ENCODE measurements at regions not wholly inside any gene's neighbourhood (a gene's known extent, or its start where the extent isn't known, plus 50 kb on each side); places are given as distances from the start of the nearest gene placed in this dataset.

DNA sequence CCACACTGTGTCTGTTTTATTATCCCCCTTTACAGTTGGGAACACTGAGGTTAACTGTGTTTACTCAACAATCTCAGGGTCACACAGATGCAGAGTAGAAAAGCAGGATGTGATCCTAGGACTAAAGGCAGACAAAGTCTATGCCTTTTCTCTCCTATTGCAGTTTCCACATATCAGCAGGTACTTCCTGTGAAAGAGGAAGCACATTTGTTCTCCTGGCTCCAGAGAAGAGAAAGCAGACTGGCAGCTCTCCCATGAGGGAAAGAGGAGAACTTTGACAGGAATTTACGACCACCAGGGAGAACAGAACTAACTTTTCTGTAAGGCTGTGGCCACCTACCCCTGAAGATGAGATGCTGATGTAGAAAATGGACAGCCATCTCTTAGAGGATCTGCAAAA is 84.2 kb upstream of the TNC start:
- no peaks in the 10 kb centered on the region for H3K36me3 ChIP-seq
- no peak overlapping the region for H3K27ac ChIP-seq
- H3K9me3 ChIP-seq: no peaks in the 10 kb centered on the region
- 60 to 71% methylated on average over 1 of the region's 1 CpG for WGBS, 2 donors (ENCODE audit: low coverage in 1 of 2)
- no peaks in the 10 kb centered on the region for H3K27me3 ChIP-seq
- H3K4me1 ChIP-seq: peaks cover 3 to 9% (median 5%) of the 10 kb centered on the region in 3 donors
- no peak overlapping the region for H3K4me3 ChIP-seq
- no peak for ATAC-seq
- TF ChIP-seq POLR2A (IDR thresholded peaks at IDR 0.05) (no peak), POLR2AphosphoS5 (IDR thresholded peaks at IDR 0.05) (no peak)
- TF ChIP-seq, protein P1, sequence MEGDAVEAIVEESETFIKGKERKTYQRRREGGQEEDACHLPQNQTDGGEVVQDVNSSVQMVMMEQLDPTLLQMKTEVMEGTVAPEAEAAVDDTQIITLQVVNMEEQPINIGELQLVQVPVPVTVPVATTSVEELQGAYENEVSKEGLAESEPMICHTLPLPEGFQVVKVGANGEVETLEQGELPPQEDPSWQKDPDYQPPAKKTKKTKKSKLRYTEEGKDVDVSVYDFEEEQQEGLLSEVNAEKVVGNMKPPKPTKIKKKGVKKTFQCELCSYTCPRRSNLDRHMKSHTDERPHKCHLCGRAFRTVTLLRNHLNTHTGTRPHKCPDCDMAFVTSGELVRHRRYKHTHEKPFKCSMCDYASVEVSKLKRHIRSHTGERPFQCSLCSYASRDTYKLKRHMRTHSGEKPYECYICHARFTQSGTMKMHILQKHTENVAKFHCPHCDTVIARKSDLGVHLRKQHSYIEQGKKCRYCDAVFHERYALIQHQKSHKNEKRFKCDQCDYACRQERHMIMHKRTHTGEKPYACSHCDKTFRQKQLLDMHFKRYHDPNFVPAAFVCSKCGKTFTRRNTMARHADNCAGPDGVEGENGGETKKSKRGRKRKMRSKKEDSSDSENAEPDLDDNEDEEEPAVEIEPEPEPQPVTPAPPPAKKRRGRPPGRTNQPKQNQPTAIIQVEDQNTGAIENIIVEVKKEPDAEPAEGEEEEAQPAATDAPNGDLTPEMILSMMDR (IDR thresholded peaks at IDR 0.05): no peak

DNA sequence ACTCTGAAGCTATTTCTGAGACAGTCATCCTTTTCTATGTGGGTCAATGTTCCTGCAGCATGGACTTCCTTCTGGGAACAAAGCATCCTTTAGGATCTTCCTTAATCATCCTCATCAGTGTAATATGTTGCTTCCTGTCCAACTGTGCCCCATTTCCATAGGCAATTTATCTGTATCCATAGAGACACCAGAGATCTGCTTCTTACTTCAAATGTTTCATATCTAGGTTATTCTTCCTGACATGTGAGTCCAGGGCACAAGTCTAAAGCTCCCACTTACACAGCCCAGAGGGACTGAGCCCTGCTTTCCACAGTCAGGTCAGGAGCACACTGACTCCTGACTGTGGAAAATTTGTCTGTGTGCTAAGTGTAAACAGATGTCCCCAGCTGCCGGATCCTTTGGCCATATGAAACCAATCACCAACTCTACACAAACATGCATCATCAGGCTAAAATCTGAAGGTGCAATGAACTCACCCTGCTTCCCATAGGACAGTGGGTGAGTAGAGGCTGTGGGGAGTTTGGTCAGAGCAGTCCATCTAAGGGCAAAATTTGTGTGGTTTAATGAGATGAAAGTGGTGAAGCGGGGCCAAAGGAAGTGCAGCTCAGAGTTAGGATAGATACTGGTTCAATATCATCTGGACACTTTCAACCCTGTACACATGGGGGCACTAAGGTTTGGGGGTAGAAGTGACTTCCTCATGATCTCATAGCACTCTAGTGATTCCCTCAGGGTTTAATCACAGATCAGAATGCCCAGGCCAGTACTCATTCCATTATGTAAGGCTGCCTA is 85.2 kb upstream of the TNC start:
- peak; percentile 64 for ATAC-seq
- TF ChIP-seq, protein P1 (IDR thresholded peaks at IDR 0.05): no peak
- TF ChIP-seq POLR2AphosphoS5 (IDR thresholded peaks at IDR 0.05) (peak; percentile 40), EP300 (IDR thresholded peaks at IDR 0.05) (no peak)
- WGBS, 2 donors (ENCODE audit: low coverage in 1 of 2): 0 to 80% methylated on average over 1 of the region's 2 CpGs
- no peak overlapping the region for H3K4me3 ChIP-seq
- H3K9me3 ChIP-seq: no peaks in the 10 kb centered on the region
- no peaks in the 10 kb centered on the region for H3K36me3 ChIP-seq
- no peaks in the 10 kb centered on the region for H3K27me3 ChIP-seq
- peaks cover 0 to under 1% (median 0%) of the 10 kb centered on the region in 3 donors for H3K4me1 ChIP-seq
- H3K27ac ChIP-seq: no peak overlapping the region

DNA sequence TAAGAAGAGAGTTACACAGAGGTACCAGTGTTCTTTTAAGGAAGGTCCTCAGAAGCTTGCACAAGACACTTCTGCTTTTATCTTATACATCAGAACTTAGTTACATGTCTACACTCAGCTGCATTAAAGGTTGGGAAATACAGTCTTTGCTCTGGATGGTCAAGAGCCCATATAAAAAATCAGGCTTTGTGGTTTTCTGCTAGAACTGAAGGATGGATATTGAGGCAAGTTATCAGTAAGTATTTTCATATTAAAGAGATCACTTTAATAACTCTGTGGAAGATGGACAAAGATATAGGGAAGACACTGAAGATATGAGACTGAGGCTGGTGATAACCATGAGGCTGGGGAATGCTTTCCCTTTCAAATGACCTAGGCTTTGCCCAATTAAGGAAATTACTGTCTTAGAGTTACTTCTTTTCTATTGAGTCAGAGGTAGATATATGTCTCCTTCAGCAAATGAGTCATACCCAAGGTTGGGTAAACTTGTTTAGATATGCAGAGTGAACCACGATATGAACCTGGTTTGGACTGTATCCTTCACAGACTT is 87.0 kb upstream of the TNC start:
- TF ChIP-seq POLR2A (IDR thresholded peaks at IDR 0.05) (no peak), POLR2AphosphoS5 (IDR thresholded peaks at IDR 0.05) (peak; percentile 49)
- Histone ChIP-seq H3K27ac (no peak overlapping the region), H3K4me1 (no peaks in the 10 kb centered on the region), H3K36me3 (no peaks in the 10 kb centered on the region), H3K9me3 (no peaks in the 10 kb centered on the region), H3K27me3 (no peaks in the 10 kb centered on the region), H3K4me3 (no peak overlapping the region)
- WGBS, 2 donors (ENCODE audit: low coverage in 1 of 2): 21 to 56% methylated on average over 1 of the region's 1 CpG
- ATAC-seq: no peak

DNA sequence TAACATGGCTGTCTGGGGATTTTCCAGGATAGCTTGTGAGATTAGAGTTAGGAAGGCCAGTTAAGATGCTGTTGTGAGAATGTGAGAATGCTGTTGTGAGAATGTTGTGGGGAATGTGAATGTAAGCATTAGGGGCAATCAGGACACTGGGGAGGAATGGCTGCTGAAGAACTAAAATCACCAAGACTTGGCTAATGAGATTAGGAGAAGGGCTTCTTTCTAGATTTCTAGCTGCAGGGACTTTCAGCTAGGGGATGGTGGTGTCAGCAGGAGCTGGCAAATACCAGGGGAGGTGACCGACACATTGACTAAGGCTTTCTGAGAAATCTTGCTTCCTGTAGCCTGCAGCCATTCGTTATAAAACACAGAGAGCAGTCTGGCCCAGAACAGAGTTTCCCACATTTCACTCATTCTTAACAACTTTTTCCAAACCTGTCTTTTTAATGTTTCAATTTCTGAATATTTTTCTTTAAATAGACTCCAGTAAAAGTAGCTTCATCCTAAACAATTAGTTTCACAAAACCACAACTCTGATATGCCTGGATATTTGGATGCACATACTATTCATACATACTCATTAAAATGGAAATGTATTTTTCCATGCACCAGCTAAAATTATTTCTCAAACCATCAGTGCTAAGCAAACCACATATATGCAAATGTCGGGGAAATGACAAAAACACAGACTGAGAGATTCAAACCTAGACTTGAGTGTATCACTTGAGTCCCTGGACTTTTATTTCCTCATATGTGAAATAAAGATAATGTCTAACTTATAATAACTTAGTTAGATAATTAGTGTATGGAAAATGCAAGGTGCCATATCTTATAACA is 89.3 kb upstream of the TNC start:
- no peak for ATAC-seq
- Histone ChIP-seq H3K4me1 (peaks cover 0 to 9% (median 2%) of the 10 kb centered on the region in 3 donors), H3K27ac (no peak overlapping the region), H3K36me3 (no peaks in the 10 kb centered on the region), H3K4me3 (no peak overlapping the region), H3K9me3 (no peaks in the 10 kb centered on the region), H3K27me3 (no peaks in the 10 kb centered on the region)
- TF ChIP-seq EP300 (IDR thresholded peaks at IDR 0.05) (no peak), POLR2AphosphoS5 (IDR thresholded peaks at IDR 0.05) (no peak), POLR2A (IDR thresholded peaks at IDR 0.05) (no peak)
- TF ChIP-seq, protein P1 (IDR thresholded peaks at IDR 0.05): no peak
- WGBS, 2 donors (ENCODE audit: low coverage in 1 of 2): 72 to 78% methylated on average over 3 of the region's 3 CpGs

DNA sequence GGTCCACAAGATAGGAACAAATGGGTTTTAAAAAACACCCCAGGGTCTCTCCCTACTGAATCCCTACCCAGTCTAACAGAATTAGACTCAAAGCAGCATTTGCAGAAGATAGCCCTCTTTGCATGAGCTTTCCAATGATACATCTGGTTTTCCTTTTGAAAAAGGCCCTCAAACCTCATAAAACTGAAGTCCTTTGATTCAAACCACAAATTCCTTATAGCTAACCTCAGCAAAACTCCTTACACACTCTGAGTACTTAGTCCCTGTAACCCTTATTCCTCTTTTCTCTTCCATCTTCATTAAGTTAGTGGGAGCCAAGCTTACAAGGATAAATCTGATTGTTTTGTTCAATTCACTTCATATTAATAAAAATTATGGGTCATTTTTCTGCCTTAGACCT is 90.5 kb upstream of the TNC start:
- ATAC-seq: no peak
- no peak overlapping the region for H3K27ac ChIP-seq
- H3K9me3 ChIP-seq: no peaks in the 10 kb centered on the region
- H3K36me3 ChIP-seq: no peaks in the 10 kb centered on the region
- TF ChIP-seq POLR2AphosphoS5 (IDR thresholded peaks at IDR 0.05): no peak
- TF ChIP-seq EP300 (IDR thresholded peaks at IDR 0.05): no peak
- no peak for TF ChIP-seq POLR2A (IDR thresholded peaks at IDR 0.05)
- TF ChIP-seq, protein P1 (IDR thresholded peaks at IDR 0.05): no peak
- H3K4me1 ChIP-seq: peaks cover 2 to 19% (median 4%) of the 10 kb centered on the region in 3 donors
- H3K27me3 ChIP-seq: no peaks in the 10 kb centered on the region
- no peak overlapping the region for H3K4me3 ChIP-seq
